AG09319 (cell line): ENCODE measurements at regions not wholly inside any gene's neighbourhood (a gene's known extent, or its start where the extent isn't known, plus 50 kb on each side); places are given as distances from the start of the nearest gene placed in this dataset.

Experiments
- DNase-seq: peaks from one replicate; pipeline ENCODE4 v3.0.0-alpha.2; 2010; ENCODE audit warnings: low read depth; ENCODE audit errors: extremely low read depth
- TF ChIP-seq, protein P1 (sequence below): IDR thresholded peaks from 2 replicates; pipeline ENCODE4 v1.5.1; 2011; ENCODE audit warnings: low read depth, mild to moderate bottlenecking, inconsistent platforms, low read length, moderate library complexity

DNA sequence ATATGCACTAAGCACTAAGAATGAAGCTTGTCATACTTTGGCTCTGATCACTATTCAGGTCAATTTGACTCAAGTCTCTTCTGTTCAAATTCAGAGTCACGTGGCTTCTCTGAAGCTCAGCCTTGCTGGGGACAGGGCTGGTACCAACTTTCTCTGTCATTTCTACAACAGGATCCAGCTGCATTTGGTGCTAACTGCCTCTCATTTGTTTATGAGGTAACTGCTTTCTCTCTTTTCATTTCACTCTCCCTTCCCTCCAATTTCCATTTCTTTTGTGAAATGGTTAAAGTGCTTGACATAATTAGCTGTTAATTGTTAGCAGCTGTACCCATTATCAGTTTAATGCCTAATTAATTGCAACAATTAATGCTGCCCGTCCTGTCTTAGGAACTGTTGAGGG is 259.7 kb upstream of the PLET1 start:
- TF ChIP-seq, protein P1, sequence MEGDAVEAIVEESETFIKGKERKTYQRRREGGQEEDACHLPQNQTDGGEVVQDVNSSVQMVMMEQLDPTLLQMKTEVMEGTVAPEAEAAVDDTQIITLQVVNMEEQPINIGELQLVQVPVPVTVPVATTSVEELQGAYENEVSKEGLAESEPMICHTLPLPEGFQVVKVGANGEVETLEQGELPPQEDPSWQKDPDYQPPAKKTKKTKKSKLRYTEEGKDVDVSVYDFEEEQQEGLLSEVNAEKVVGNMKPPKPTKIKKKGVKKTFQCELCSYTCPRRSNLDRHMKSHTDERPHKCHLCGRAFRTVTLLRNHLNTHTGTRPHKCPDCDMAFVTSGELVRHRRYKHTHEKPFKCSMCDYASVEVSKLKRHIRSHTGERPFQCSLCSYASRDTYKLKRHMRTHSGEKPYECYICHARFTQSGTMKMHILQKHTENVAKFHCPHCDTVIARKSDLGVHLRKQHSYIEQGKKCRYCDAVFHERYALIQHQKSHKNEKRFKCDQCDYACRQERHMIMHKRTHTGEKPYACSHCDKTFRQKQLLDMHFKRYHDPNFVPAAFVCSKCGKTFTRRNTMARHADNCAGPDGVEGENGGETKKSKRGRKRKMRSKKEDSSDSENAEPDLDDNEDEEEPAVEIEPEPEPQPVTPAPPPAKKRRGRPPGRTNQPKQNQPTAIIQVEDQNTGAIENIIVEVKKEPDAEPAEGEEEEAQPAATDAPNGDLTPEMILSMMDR = no peak
- no peak for DNase-seq

DNA sequence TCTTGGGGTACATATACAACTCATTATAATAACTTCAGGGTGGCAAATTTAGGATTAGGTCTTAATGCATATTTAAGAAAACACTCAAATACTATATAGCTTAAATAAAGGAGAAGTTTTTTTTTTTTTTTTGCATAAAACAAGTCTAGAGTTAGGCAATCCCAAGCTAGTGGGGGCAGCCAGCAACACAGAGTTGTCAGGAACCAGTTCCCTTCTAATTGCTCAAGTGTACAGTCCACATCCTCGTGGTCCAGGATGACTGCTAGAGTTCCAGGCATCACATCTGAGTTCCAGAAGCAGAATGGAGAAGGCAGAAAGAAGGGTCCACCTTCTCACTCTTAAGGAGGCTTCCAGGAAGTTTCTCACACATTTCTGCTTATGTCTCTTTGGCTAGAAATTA is 261.9 kb upstream of the PLET1 start:
- DNase-seq = no peak
- TF ChIP-seq, protein P1 = no peak

DNA sequence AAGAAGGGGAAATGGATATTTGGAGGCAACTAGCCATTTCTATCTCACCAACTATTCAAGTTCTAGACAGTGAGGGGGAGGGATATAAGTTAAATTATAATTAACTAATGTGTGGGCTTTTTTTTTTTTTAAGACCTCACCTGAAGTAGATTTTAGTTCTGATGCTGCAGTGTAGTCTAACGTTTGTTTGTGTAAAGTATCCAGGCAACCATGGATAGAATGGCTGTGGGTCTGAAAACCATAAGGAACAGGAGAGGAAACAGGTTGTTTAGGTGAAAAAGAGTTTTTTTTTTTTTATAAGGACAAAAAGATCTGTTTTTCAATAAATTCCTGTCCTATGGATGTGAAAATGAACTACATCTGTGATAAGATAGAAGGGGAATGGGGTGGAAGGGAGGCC is 262.4 kb upstream of the PLET1 start:
- TF ChIP-seq, protein P1 = no peak
- no peak for DNase-seq

DNA sequence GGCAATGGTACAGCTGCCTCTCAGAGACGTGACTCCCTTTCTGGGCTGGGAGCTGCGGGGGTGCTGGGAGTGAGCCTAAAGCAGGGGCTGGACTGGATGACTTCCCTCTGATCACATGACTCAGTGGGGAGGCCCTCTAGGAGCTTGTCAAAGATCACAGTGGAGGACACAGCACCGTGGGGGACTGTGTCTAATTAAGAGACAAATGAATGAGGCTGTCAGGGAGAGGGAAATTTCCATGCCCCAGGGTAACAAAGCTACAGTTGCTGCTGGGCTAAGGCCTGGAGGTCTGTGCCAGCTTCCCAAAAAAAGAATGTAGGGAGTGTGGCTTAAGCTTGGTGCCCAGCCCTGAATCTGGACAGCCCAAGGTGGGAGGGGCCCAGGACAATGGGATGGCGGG is 262.8 kb upstream of the PLET1 start:
- DNase-seq = no peak
- TF ChIP-seq, protein P1 = no peak

DNA sequence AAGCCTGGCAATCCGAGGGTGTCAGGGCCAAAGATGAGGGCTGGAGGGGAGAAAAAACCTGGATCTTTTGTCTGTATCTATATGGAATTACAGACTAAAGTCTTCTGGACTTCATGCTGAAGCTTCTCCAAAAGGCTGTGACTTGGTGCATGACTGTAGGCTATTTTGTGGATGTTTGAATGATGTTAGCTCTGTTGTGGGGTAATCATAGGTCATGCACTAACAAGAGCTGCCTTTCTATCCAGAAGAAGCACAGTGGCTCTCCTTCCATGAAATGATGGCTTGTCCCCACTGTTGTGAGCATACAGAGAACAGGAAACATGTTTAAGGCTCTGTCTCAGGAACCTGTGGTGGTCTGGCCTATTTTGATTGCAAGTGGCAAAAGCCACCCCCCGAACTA is 263.3 kb upstream of the PLET1 start:
- TF ChIP-seq, protein P1 = no peak
- DNase-seq = no peak

DNA sequence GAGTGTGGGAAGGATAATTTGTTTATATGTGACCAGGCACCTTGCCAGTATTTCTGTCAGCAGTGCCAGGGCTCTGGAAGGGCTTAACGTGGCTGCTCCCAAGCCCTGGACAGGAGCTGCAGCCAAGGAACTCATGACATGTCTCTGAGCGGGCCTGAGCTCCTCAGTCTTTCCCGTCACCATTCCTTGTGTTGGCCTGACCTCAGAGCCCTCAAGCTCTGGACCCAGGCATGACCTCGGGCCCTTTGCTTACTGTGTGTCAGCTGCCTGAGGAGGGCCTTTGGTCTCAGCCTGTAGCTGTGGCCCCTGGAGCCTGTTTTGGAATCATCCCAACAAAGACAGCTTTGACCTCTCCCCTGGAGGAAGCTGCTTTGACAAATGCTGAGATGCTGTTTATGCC is 264.1 kb upstream of the PLET1 start:
- TF ChIP-seq, protein P1 = no peak
- DNase-seq = no peak

DNA sequence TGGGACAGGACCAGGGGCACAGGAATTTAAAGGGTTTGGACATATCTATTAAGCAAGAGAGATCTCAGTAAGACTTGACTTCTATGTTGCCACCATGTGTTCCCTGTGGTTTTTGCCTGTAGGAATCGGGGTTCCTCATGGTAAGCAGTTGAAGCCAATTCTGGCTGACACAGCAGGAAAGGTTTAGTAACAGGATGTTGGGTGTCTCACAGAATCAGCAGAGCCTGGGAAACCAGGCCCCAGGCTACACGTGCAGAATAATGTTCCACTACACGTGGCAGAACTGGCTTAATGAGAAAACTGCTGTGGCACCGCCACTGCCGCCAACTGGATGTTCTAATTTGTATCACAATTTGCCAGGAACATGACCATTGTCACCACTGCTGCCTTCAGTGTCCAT is 264.6 kb upstream of the PLET1 start:
- TF ChIP-seq, protein P1 = no peak
- DNase-seq = peak; percentile 28
